SK-N-SH (cell line): ENCODE measurements at regions not wholly inside any gene's neighbourhood (a gene's known extent, or its start where the extent isn't known, plus 50 kb on each side); places are given as distances from the start of the nearest gene placed in this dataset.
A peak's percentile ranks its signal among the peaks of the same experiment; 100 is the strongest.

Source experiments
- CTCF ChIA-PET: fragments of 300-600, 350-600 bp; formaldehyde crosslinking; extraction: SDS; loops from one replicate; lab custom pipeline; 2021; lab: Yijun Ruan, JAX
- POLR2A ChIA-PET: fragments of 350-600 bp; sonication (Branson Sonifier 250); formaldehyde crosslinking; extraction: SDS; loops from one replicate; lab custom pipeline; 2020; ENCODE audit warnings: antibody characterized with exemption, inconsistent platforms; lab: Yijun Ruan, JAX
- DNase-seq: peaks from one replicate; pipeline ENCODE4 v3.0.0; 2012
- H2AFZ ChIP-seq: fragments of 200-600 bp; sonication (generic); 2 replicates; pipeline ENCODE4 v1.8.1; 2016; ENCODE audit warnings: antibody characterized with exemption, mild to moderate bottlenecking, low read depth
- H3F3A ChIP-seq: fragments of 200-600 bp; sonication (generic); replicated peaks from 2 replicates; pipeline ENCODE3; 2016; ENCODE audit warnings: antibody characterized with exemption, mild to moderate bottlenecking; ENCODE audit not compliant: insufficient read depth
- H3K27ac ChIP-seq, 2 experiments: fragments of 200-500 bp in 1 of 2; fragments of 200-600 bp in 1 of 2; sonication (Bioruptor generic) in 1 of 2; sonication (generic), shearing (Covaris generic) in 1 of 2; 2 replicates each; pipeline versions ENCODE4 v1.5.1 to v1.6.1; 2014 to 2016; ENCODE audit warnings: low read depth in 2 of 2, inconsistent platforms in 1 of 2, low read length in 1 of 2, mild to moderate bottlenecking in 1 of 2, mixed read lengths in 1 of 2
- H3K27me3 ChIP-seq: fragments of 200-600 bp; sonication (generic), shearing (Covaris generic); 2 replicates; pipeline ENCODE4 v1.6.1; 2016; ENCODE audit warnings: mixed run types; ENCODE audit not compliant: insufficient read depth
- H3K36me3 ChIP-seq, 2 experiments: fragments of 200-500 bp in 1 of 2; fragments of 200-600 bp in 1 of 2; sonication (Bioruptor generic) in 1 of 2; sonication (generic) in 1 of 2; replicated peaks in 1 of 2; 2 replicates each; pipeline versions ENCODE3 to v1.5.1; 2014 to 2016; ENCODE audit warnings: low read length in 1 of 2, mild to moderate bottlenecking in 1 of 2; ENCODE audit not compliant: insufficient read depth in 2 of 2, control insufficient read depth in 1 of 2
- H3K4me1 ChIP-seq, 2 experiments: fragments of 200-500 bp in 1 of 2; fragments of 200-600 bp in 1 of 2; sonication (Bioruptor generic) in 1 of 2; sonication (generic), shearing (Covaris generic) in 1 of 2; 2 replicates each; pipeline versions ENCODE4 v1.5.1 to v1.6.1; 2014 to 2016; ENCODE audit warnings: low read depth in 1 of 2, low read length in 1 of 2, mixed run types in 1 of 2; ENCODE audit not compliant: insufficient read depth in 2 of 2, control insufficient read depth in 1 of 2
- H3K4me2 ChIP-seq: fragments of 200-600 bp; sonication (generic), shearing (Covaris generic); 2 replicates; pipeline ENCODE4 v1.6.1; 2017; ENCODE audit warnings: mixed run types
- H3K4me3 ChIP-seq, 2 experiments: fragments of 200-500 bp in 1 of 2; fragments of 200-600 bp in 1 of 2; sonication (Bioruptor generic) in 1 of 2; sonication (generic), shearing (Covaris generic) in 1 of 2; 2 replicates each; pipeline versions ENCODE4 v1.5.1 to v1.8.1; 2014 to 2016; ENCODE audit warnings: low read depth in 2 of 2, inconsistent platforms in 1 of 2, low read length in 1 of 2, mild to moderate bottlenecking in 1 of 2, mixed read lengths in 1 of 2, moderate library complexity in 1 of 2
- H3K79me2 ChIP-seq: fragments of 200-600 bp; sonication (generic); 2 replicates; pipeline ENCODE4 v1.8.1; 2017; ENCODE audit warnings: mild to moderate bottlenecking; ENCODE audit not compliant: insufficient read depth
- H3K9ac ChIP-seq: fragments of 200-600 bp; sonication (generic); 2 replicates; pipeline ENCODE4 v1.6.1; 2017; ENCODE audit warnings: mixed run types
- H3K9me2 ChIP-seq: fragments of 200-600 bp; sonication (generic); 2 replicates; pipeline ENCODE4 v1.6.1; 2017; ENCODE audit warnings: mixed run types
- H3K9me3 ChIP-seq: fragments of 200-600 bp; sonication (generic); 2 replicates; pipeline ENCODE4 v1.6.1; 2017; ENCODE audit warnings: mixed run types, mild to moderate bottlenecking, moderate library complexity
- H4K20me1 ChIP-seq: fragments of 200-600 bp; sonication (generic); 2 replicates; pipeline ENCODE4 v1.6.1; 2017; ENCODE audit warnings: mild to moderate bottlenecking, mixed run types; ENCODE audit not compliant: insufficient read depth
- CHD2 ChIP-seq: fragments of 150-350 bp; IDR thresholded peaks from 2 replicates; pipeline ENCODE4 v1.6.1; 2018; ENCODE audit warnings: low read length; ENCODE audit not compliant: partially characterized antibody
- CTCF ChIP-seq: fragments of 200-600 bp; sonication (generic); IDR thresholded peaks from 2 replicates; pipeline ENCODE4 v1.6.1; 2017; ENCODE audit warnings: antibody characterized with exemption, mild to moderate bottlenecking, moderate library complexity
- FOXJ3 ChIP-seq: sonication (generic); formaldehyde crosslinking; IDR thresholded peaks from 2 replicates; pipeline ENCODE4 v1.5.1; 2020; ENCODE audit warnings: mild to moderate bottlenecking, missing genetic modification reagents
- GATA2 ChIP-seq: sonication (generic); formaldehyde crosslinking; IDR thresholded peaks from 2 replicates; pipeline ENCODE4 v1.5.0; 2020; ENCODE audit warnings: mild to moderate bottlenecking, missing genetic modification reagents
- IRF3 ChIP-seq: fragments of 150-350 bp; IDR thresholded peaks from 2 replicates; pipeline ENCODE4 v1.6.1; 2016; ENCODE audit warnings: mild to moderate bottlenecking, low read depth, low read length
- MXI1 ChIP-seq: IDR thresholded peaks from 2 replicates; pipeline ENCODE4 v1.6.1; 2012; ENCODE audit warnings: mild to moderate bottlenecking, low read depth, low read length, improper control_type of control experiment
- RAD21 ChIP-seq: IDR thresholded peaks from 2 replicates; pipeline ENCODE4 v1.6.1; 2012; ENCODE audit warnings: mild to moderate bottlenecking, low read length
- REST ChIP-seq: IDR thresholded peaks from 2 replicates; pipeline ENCODE4 v1.6.1; 2012; ENCODE audit warnings: mild to moderate bottlenecking, low read depth, low read length, moderate library complexity
- RXRA ChIP-seq: IDR thresholded peaks from 2 replicates; pipeline ENCODE4 v1.4.0; 2012; ENCODE audit warnings: low read depth, mild to moderate bottlenecking, borderline replicate concordance
- SIN3A ChIP-seq: IDR thresholded peaks from 2 replicates; pipeline ENCODE4 v1.6.1; 2012; ENCODE audit warnings: low read depth, mild to moderate bottlenecking, low read length, moderate library complexity, borderline replicate concordance
- USF2 ChIP-seq: fragments of 150-350 bp; IDR thresholded peaks from 2 replicates; pipeline ENCODE4 v1.6.1; 2017; ENCODE audit warnings: antibody characterized with exemption, low read length, low read depth, borderline replicate concordance
- YY1 ChIP-seq: IDR thresholded peaks from 2 replicates; pipeline ENCODE4 v1.4.0; 2012; ENCODE audit warnings: low read depth, mild to moderate bottlenecking
- ZBTB33 ChIP-seq: IDR thresholded peaks from 2 replicates; pipeline ENCODE4 v1.4.0; 2012; ENCODE audit warnings: low read depth, borderline replicate concordance
- WGBS: methylation state at CpG from one replicate; pipeline ENCODE4 v1.1.6; 2017; ENCODE audit warnings: low lambda C conversion rate; 5-methylcytosine and 5-hydroxymethylcytosine counted together

- Histone ChIP-seq H3K27ac (peak overlapping the region in 1 of 2 experiments; percentile 27; a peak in 2 of 4 replicates), H3K4me2 (no peak overlapping the region), H3K27me3 (no peaks in the 10 kb centered on the region), H3K4me3 (no peak overlapping the region), H2AFZ (peak overlapping the region; percentile 78), H3K9me2 (no peaks in the 10 kb centered on the region), H3K79me2 (no peaks in the 10 kb centered on the region), H4K20me1 (no peaks in the 10 kb centered on the region), H3K4me1 (peaks cover 0 to 2% of the 10 kb centered on the region in 2 experiments; a peak in 2 of 4 replicates), H3K36me3 (peaks cover 0 to 5% of the 10 kb centered on the region in 2 experiments), H3F3A (no peaks in the 10 kb centered on the region), H3K9me3 (no peaks in the 10 kb centered on the region), H3K9ac (no peak overlapping the region)
- no peak for DNase-seq
- WGBS, result 75% methylated on average over 5 of the region's 5 CpGs
- CTCF ChIA-PET, result interaction anchor here (0.6 to 1.6 kb wide), 7 partner anchors 9 to 1182 kb away, joined by 3 to 5 read pairs (median 3); no protein-coding TSS in a partner anchor
- POLR2A ChIA-PET, result no interaction called here
- TF ChIP-seq RAD21 (peak; percentile 78), CTCF (peak; percentile 78), REST (no peak)
These were observed 567.6 kb downstream of the MRPL39 start for GRCh38 chr21:25039461-25040380.

- Histone ChIP-seq H3K27ac (no peak overlapping the region), H3F3A (no peaks in the 10 kb centered on the region), H3K4me3 (no peak overlapping the region), H4K20me1 (no peaks in the 10 kb centered on the region), H3K9me3 (no peaks in the 10 kb centered on the region), H3K9ac (no peak overlapping the region), H3K9me2 (no peaks in the 10 kb centered on the region), H3K4me1 (peaks cover 0 to 2% of the 10 kb centered on the region in 2 experiments; a peak in 2 of 4 replicates), H3K79me2 (no peaks in the 10 kb centered on the region), H3K4me2 (no peak overlapping the region), H3K27me3 (no peaks in the 10 kb centered on the region), H2AFZ (no peak overlapping the region), H3K36me3 (peaks cover 0 to 5% of the 10 kb centered on the region in 2 experiments)
- TF ChIP-seq YY1 (no peak), FOXJ3 (CRISPR knock-in tag) (no peak), ZBTB33 (no peak), USF2 (no peak), IRF3 (no peak), GATA2 (CRISPR knock-in tag) (no peak), SIN3A (no peak), RXRA (no peak), MXI1 (no peak), CHD2 (no peak)
- 83% methylated on average over 1 of the region's 1 CpG for WGBS
- DNase-seq, result no peak
- CTCF ChIA-PET, result no interaction called here
- POLR2A ChIA-PET, result no interaction called here
These were observed 570.5 kb downstream of the MRPL39 start for GRCh38 chr21:25036775-25037174.
